Activated CD8-positive, alpha-beta T cell treated with anti-CD3 and anti-CD28 coated beads, Interleukin-2, amount 10 ng/mL, durations not matched to agents 7 days and 5 days (primary cell): ENCODE measurements at regions not wholly inside any gene's neighbourhood (a gene's known extent, or its start where the extent isn't known, plus 50 kb on each side); places are given as distances from the start of the nearest gene placed in this dataset.

Experiments
- ATAC-seq: fragments of 150-1000 bp; cut with Tn5 transposase; one replicate; pipeline ENCODE4 v1.10.0; 2021; ENCODE audit warnings: moderate library complexity
- CTCF ChIA-PET: fragments of 350-600 bp; sonication (Branson Sonifier 250); formaldehyde crosslinking; loops from one replicate; lab custom pipeline; 2021; ENCODE audit warnings: antibody characterized with exemption; lab: Charles Lee
- POLR2A ChIA-PET: fragments of 350-600 bp; sonication (Branson Sonifier 250); formaldehyde crosslinking; loops from one replicate; lab custom pipeline; 2021; ENCODE audit warnings: antibody characterized with exemption; lab: Charles Lee
- DNase-seq: peaks from one replicate; pipeline ENCODE4 v3.0.0-alpha.2; 2020
- H3K27ac Mint-ChIP-seq: one replicate; pipeline ENCODE4 v1.8.0; 2021; ENCODE audit warnings: mild to moderate bottlenecking, mixed read lengths
- H3K27me3 Mint-ChIP-seq: one replicate; pipeline ENCODE4 v1.8.0; 2021; ENCODE audit warnings: low read depth, mixed read lengths
- H3K36me3 Mint-ChIP-seq: one replicate; pipeline ENCODE4 v1.8.0; 2021; ENCODE audit warnings: low read depth, mixed read lengths
- H3K4me1 Mint-ChIP-seq: one replicate; pipeline ENCODE4 v1.8.0; 2021; ENCODE audit warnings: low read depth, mixed read lengths
- H3K4me3 Mint-ChIP-seq: one replicate; pipeline ENCODE4 v1.8.0; 2021; ENCODE audit warnings: mild to moderate bottlenecking, mixed read lengths
- H3K9me3 Mint-ChIP-seq: one replicate; pipeline ENCODE4 v1.8.0; 2022; ENCODE audit warnings: mixed read lengths; ENCODE audit not compliant: insufficient read depth

DNA sequence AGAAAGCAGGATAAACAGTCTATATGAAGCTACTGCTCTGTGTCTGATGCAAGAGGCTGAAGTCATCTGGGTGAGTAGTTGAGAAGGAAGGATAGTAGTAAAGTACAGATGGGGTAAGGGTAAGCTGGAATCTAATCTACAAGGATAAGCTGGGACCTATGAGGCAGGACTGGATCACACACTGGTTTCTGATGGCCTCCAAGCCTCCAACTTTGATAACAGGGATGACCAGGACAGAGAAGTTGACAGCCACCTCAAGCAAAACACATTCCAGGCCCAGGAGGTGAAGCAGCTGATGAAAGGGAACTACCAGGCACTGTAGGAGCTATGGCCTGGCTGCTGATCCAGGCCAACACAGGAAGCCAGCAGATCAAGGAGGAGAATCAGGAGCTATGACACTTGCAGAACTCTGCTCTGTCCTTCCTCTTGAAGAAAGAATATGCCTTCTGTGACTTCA, 278.1 kb upstream of the TMEM229A start:
- H3K27me3 Mint-ChIP-seq: no peaks in the 10 kb centered on the region
- H3K27ac Mint-ChIP-seq: no peak overlapping the region
- H3K36me3 Mint-ChIP-seq: no peaks in the 10 kb centered on the region
- H3K4me1 Mint-ChIP-seq: no peaks in the 10 kb centered on the region
- ATAC-seq (no peak), DNase-seq (no peak)
- ChIA-PET CTCF (no interaction called here), POLR2A (no interaction called here)
- no peak overlapping the region for H3K4me3 Mint-ChIP-seq
- H3K9me3 Mint-ChIP-seq: no peaks in the 10 kb centered on the region

DNA sequence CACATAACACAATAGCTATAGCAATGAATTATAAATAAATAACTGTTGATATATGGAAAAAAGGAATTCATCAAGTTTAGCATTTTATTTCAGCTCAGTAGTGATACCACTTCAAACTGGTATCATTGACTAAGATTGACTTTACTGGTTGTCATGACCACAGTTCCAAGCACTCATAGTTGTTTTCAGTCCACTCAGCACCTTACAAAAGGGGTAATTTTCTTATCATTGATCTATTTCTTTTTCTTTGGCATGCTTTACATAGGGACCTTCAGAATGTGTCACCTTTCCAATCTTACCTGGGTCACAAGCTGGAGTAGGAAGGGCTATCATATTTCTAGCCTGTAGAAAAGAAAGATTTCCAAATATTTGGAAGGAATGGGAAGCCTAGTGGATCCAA, 275.5 kb upstream of the TMEM229A start:
- POLR2A ChIA-PET: no interaction called here
- Mint-ChIP-seq H3K27ac (no peak overlapping the region), H3K4me1 (no peaks in the 10 kb centered on the region), H3K36me3 (no peaks in the 10 kb centered on the region), H3K27me3 (no peaks in the 10 kb centered on the region), H3K9me3 (no peaks in the 10 kb centered on the region), H3K4me3 (no peak overlapping the region)
- CTCF ChIA-PET: no interaction called here
- DNase-seq (no peak), ATAC-seq (no peak)

DNA sequence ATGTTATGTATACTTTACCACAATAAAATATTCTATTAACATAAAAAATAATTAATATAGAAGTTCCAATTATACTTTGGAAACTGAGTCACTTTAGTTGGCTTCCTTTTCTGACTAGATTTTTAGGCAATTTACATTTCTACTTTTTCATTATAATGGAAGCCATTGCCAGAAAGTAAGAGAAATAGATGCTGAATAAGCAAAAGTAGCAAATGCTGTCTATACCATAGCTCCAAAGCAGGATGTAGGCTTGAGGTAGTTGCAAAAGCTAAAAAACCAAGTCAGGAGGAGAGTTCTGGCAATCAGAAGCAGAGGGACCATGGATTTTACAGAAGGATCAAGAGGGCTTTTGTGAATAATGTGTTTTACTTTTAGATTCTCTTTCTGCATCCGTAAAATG, 262.4 kb upstream of the TMEM229A start:
- Mint-ChIP-seq H3K9me3 (peaks cover 10% of the 10 kb centered on the region), H3K27me3 (no peaks in the 10 kb centered on the region), H3K4me3 (no peak overlapping the region), H3K4me1 (no peaks in the 10 kb centered on the region), H3K36me3 (no peaks in the 10 kb centered on the region), H3K27ac (no peak overlapping the region)
- ATAC-seq: no peak
- ChIA-PET POLR2A (no interaction called here), CTCF (no interaction called here)
- DNase-seq: no peak

DNA sequence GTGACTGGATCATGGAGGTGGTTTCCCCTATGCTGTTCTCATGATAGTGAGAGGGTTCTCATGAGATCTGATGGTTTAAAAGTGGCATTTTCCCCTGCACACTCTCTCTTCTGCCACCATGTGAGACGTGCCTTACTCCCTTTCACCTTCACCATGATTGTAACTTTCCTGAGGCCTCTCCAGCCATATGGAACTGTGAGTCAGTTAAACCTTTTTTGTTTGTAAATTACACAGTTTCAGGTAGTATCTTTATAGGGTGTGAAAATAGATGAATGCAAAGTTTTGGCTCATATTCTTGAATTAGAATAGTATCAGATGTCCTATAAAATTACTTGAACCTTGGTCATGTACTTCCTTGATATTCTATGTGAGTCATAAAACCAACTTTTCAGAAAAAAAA, 252.1 kb upstream of the TMEM229A start:
- ChIA-PET CTCF (interaction anchor here (0.7 kb wide), 1 partner anchor 96 kb away, joined by 3 read pairs; no protein-coding TSS in a partner anchor), POLR2A (no interaction called here)
- H3K27ac Mint-ChIP-seq: no peak overlapping the region
- H3K4me3 Mint-ChIP-seq: no peak overlapping the region
- no peaks in the 10 kb centered on the region for H3K4me1 Mint-ChIP-seq
- H3K9me3 Mint-ChIP-seq: peaks cover under 1% of the 10 kb centered on the region
- DNase-seq (no peak), ATAC-seq (no peak)
- H3K36me3 Mint-ChIP-seq: no peaks in the 10 kb centered on the region
- H3K27me3 Mint-ChIP-seq: no peaks in the 10 kb centered on the region

DNA sequence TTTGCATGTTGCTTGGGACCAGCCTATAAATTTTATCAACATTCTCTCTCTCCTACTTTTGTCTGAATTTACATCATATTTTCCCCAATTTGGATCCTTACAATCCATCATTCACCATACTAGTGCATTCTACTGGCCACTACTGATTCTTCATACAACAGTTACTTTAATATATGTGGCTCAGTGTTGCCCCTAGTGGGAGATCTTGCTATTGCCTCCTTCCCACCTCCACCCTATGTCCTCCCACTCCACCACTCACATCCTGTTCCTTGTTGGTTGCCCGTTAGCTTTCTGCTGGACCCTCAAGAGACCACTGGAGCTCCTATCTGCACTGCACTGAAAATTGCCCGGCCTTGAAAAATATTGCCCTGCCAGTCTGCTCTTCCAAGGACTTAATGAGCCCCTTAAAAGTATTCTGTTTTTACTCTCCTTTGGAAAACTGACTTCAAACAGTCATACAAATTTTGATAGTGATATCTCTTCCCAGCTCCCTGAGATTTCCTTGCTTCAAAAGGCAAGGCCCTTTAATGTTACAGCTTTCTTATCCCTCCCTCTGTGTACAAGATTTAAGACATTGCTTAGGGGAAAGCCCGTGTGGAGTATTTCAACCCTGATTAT, 243.2 kb upstream of the TMEM229A start:
- POLR2A ChIA-PET: no interaction called here
- Mint-ChIP-seq H3K4me3 (no peak overlapping the region), H3K9me3 (no peaks in the 10 kb centered on the region), H3K36me3 (no peaks in the 10 kb centered on the region), H3K27me3 (no peaks in the 10 kb centered on the region), H3K27ac (no peak overlapping the region), H3K4me1 (no peaks in the 10 kb centered on the region)
- DNase-seq (peak; percentile 21), ATAC-seq (peak; percentile 30)
- CTCF ChIA-PET: no interaction called here

DNA sequence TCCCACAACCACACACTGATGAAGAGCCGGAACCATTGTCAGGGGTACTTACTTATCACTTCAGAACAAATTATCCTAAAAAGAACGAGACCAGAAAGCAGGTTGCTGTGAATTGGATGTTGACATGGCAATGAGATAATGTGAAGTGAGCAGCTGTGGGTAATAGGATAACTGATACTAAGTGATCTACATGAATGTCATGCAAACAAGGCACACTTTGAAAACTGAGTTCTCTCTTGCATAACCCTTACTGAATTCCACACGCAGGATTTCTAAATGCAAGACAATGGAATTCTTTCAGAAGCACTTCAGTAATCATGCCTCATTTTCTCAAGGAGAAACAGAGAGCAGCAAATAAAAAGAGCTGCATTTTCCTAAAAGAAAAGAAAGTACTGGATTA, 242.5 kb upstream of the TMEM229A start:
- Mint-ChIP-seq H3K27ac (no peak overlapping the region), H3K27me3 (no peaks in the 10 kb centered on the region), H3K4me1 (no peaks in the 10 kb centered on the region), H3K4me3 (no peak overlapping the region), H3K36me3 (no peaks in the 10 kb centered on the region), H3K9me3 (no peaks in the 10 kb centered on the region)
- ATAC-seq (no peak), DNase-seq (no peak)
- ChIA-PET POLR2A (no interaction called here), CTCF (no interaction called here)

DNA sequence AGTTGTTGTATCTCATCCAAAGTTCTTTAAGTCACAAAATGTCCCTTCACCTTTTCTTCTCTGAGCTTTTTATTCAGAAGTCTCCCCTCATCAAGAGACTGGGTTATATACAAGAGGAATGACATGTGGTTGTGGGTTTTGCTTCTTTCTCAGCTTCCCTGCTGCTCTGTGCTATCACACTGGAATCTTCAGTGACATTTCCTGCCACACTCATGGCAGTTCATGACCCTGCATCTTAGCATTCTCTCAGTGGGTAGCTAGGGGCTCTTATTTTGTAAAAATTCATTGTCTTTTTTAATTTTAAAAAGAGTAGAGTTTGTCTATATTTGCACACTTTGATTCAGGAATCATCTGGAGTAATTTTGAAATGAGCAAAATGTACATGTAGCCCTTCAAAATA, 236.9 kb upstream of the TMEM229A start:
- ChIA-PET POLR2A (no interaction called here), CTCF (no interaction called here)
- no peak overlapping the region for H3K4me3 Mint-ChIP-seq
- H3K4me1 Mint-ChIP-seq: no peaks in the 10 kb centered on the region
- H3K27ac Mint-ChIP-seq: no peak overlapping the region
- no peaks in the 10 kb centered on the region for H3K27me3 Mint-ChIP-seq
- no peaks in the 10 kb centered on the region for H3K9me3 Mint-ChIP-seq
- H3K36me3 Mint-ChIP-seq: no peaks in the 10 kb centered on the region
- DNase-seq (no peak), ATAC-seq (no peak)

DNA sequence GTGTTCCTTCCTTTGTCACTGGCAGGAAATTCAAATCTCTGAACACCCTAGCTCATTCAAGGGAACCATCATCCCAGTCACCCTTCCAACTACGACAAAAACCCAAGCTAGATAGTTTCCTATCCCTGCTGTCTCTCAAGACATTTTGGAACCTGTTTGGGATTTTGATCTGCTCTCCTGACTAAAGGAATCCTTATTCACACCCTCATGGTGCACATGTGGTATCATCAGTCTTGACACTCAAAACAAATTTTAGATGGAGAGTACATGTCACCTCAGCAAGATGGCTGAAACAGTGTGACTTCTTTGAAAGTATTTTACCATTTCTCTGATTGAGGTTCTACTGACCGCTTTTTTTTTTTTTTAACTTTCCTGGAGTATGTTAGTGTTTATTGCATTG, 234.3 kb upstream of the TMEM229A start:
- DNase-seq (no peak), ATAC-seq (no peak)
- Mint-ChIP-seq H3K27me3 (no peaks in the 10 kb centered on the region), H3K36me3 (no peaks in the 10 kb centered on the region), H3K9me3 (no peaks in the 10 kb centered on the region), H3K4me1 (no peaks in the 10 kb centered on the region), H3K27ac (no peak overlapping the region), H3K4me3 (no peak overlapping the region)
- ChIA-PET POLR2A (no interaction called here), CTCF (no interaction called here)

DNA sequence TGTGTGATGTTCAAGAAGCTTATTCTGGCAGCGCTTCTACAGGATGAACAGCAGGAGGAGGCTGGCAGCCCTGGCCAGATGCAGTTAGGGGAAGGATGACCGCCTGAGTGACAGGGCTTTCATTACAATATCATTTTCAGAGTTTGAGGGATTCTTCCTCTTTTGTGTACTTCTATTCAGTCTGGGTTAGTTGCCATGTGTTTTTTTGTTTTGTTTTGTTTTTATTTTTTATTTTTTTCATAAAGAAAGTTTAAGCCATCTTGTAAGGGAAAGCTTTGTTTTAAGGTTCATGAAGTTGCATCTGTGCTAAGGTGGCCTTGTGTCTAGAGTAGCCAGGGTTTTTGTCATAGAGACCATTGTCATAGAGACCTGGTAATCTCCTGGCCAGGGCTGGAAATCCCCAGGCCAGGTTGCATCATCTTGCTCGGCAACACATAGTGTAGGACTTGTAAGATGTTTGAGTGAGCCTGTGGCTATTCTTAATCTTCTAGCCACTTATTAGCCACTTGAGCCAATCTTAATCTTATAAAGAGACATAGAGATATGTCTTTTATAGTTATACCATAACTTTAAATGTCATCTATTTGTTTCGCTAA, 230.5 kb upstream of the TMEM229A start:
- DNase-seq (no peak), ATAC-seq (no peak)
- H3K4me1 Mint-ChIP-seq: no peaks in the 10 kb centered on the region
- ChIA-PET CTCF (no interaction called here), POLR2A (no interaction called here)
- H3K9me3 Mint-ChIP-seq: no peaks in the 10 kb centered on the region
- H3K4me3 Mint-ChIP-seq: no peak overlapping the region
- H3K27ac Mint-ChIP-seq: no peak overlapping the region
- H3K36me3 Mint-ChIP-seq: no peaks in the 10 kb centered on the region
- H3K27me3 Mint-ChIP-seq: no peaks in the 10 kb centered on the region

DNA sequence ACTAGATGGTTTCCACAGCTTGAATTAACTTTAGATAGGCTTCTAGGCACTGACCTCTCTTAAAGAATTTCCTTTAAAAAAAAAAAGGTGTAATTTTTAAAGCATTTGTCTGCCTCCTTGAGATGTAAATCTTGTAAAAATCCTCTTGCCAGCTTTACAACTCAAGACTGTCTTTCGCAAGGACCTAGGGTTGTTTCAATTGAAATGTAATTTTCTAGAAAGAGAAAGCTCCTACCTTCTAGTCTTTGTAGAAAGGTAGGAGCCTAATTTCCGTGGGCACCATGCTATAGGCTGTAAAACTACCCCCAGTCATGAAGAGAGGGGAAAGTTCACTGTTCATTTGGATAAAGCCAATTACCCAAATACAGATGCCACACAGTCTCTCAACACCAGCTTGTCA, 228.8 kb upstream of the TMEM229A start:
- ATAC-seq: no peak
- H3K4me3 Mint-ChIP-seq: no peak overlapping the region
- ChIA-PET POLR2A (no interaction called here), CTCF (no interaction called here)
- H3K4me1 Mint-ChIP-seq: no peaks in the 10 kb centered on the region
- H3K27ac Mint-ChIP-seq: no peak overlapping the region
- H3K9me3 Mint-ChIP-seq: no peaks in the 10 kb centered on the region
- DNase-seq: no peak
- H3K36me3 Mint-ChIP-seq: no peaks in the 10 kb centered on the region
- H3K27me3 Mint-ChIP-seq: no peaks in the 10 kb centered on the region

DNA sequence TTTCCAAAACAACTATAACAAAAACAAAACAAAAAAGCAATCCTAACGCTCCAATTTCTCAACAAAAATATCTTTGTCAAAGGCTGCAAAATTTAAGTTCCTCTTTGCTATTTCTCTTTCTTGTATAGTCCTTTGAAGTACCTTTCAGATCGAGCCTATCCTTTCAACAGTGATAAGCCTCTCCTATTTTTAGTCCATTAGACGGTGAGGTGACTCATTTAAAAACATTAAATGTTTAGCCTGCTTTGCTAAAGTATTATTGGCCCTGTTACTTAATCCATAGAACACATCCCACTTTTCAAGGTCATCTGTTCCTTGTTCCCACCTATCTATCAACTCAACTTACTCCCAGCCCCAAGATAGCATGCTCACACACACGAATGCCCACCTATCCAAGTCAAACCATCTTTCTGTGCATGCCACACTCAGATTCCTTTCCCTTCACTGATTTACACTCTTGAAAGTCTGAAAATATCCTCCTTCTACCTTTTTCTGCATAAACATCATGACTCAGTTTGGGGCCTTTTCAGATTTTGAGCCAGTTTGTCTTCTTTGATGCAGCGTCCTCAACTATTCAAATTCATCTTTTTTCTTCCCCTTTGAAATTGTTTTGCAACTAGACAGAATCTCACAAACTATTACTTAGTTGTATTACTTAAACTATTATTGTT, 224.9 kb upstream of the TMEM229A start:
- Mint-ChIP-seq H3K4me1 (no peaks in the 10 kb centered on the region), H3K4me3 (no peak overlapping the region), H3K9me3 (peaks cover 4% of the 10 kb centered on the region), H3K27ac (no peak overlapping the region), H3K27me3 (no peaks in the 10 kb centered on the region), H3K36me3 (no peaks in the 10 kb centered on the region)
- no peak for DNase-seq
- CTCF ChIA-PET: no interaction called here
- POLR2A ChIA-PET: no interaction called here
- no peak for ATAC-seq

DNA sequence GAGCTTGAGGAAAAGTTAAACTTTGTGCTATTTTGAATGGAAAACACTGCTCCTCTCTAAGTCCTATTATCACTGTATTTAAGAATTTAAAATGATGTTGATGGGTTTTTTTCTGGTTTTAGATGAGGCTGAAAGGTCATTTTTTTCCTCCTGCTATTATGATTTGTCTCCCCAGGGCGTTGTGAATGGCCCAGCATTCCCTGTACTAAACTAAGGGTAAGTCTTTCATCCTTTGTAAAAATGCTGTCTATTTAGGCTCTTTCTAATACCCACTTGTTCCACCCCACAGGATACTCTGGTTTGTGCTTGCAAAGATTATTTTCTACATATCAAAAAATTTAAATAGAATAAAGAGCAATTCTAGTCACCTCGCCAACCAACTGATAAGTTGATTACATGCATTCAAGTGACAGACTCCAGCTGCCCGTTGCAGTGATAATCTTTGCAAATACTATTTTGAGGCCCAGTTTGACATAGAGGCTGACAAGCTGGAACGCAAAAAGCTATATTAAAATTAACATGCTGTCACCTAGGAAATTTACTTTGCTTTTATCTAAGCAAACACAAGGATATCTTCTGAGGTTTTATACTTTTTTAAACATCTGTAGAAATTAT, 222.3 kb upstream of the TMEM229A start:
- Mint-ChIP-seq H3K27me3 (no peaks in the 10 kb centered on the region), H3K9me3 (peaks cover 4% of the 10 kb centered on the region), H3K27ac (no peak overlapping the region), H3K4me1 (no peaks in the 10 kb centered on the region), H3K4me3 (no peak overlapping the region), H3K36me3 (no peaks in the 10 kb centered on the region)
- no peak for ATAC-seq
- DNase-seq: no peak
- ChIA-PET POLR2A (no interaction called here), CTCF (no interaction called here)
